ENCODE measurements at regions not wholly inside any gene's neighbourhood (a gene's known extent, or its start where the extent isn't known, plus 50 kb on each side); places are given as distances from the start of the nearest gene placed in this dataset.

DNA sequence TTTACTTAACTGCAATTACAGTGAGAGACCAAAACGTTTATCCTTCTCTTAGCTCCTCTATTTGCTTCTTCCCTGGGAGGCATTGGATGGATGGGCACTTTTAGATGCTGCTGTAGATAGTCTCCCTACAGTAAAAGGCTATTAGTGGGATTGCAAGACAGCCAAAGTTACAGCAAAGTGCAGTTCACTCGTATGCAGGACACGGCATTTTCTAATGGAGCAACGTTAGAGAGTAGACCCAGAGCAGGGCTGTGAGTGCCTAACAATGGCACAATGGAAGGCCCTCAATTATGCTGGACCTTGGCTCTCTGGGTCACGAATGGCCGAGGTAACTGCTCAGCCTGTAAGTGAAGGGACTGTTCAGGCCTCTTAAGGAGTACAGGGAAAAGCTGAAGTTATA is 605.8 kb upstream of the NOX3 start:
- no peak for DNase-seq (ENCODE audit: low read depth in 2 of 2)

DNA sequence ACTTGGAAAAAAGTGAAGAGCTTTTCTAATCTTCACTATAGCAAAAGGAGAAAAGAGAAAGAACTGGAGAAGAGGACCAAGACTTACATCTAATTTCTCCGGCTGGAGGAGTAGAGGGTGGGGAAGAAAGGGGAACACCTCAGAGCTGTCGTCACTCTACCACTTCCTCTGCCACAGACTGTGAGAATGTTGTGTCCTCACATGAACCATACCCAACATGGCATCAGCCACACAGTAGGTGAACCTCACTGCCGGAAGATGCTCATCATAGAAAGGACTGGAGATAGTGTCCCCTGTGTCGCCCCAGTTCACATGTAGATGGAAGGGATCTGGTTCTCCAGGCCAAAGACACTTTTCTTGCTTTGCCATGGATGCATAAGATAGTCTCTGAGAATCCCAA is 604.4 kb upstream of the NOX3 start:
- DNase-seq (ENCODE audit: low read depth in 2 of 2): no peak

DNA sequence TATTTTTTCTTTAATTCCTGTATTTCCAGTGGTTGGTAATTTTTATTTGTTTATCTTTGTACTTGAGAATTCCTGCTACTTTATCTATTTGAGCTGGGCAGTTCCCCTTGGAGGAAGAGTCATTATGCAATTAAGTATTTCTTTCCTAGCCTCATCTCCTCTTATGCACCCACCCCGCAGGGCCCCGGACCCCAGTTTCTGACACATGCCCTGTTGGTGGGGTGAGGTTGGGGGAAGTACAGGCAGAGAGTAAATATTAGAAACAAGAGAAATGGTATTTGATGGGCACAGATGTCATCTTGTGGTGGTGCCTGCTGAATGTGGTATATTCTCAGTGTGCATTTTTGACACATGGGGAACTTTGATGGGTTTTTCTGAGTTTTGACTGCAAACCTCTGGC is 602.7 kb upstream of the NOX3 start:
- DNase-seq (ENCODE audit: low read depth in 2 of 2): no peak

DNA sequence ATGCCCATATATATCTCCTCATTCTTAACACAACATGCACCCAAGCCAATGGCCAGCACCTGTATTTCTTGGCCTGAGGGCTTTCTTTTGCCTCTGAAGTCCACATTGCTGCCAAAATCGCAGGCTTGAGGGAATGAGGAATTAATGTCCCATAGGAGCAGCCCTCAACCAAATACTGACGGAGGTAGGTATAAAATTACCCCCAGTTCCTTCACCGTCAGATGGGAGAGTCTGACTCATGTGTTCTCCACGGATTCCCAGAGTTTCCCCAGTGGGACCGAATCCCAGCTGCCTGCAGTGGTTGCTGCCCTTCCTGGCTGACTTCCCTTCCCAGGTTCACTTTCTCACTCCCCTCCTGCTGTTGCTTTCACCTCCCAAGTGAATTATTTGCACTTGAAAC is 602.2 kb upstream of the NOX3 start:
- DNase-seq (ENCODE audit: low read depth in 2 of 2): no peak

DNA sequence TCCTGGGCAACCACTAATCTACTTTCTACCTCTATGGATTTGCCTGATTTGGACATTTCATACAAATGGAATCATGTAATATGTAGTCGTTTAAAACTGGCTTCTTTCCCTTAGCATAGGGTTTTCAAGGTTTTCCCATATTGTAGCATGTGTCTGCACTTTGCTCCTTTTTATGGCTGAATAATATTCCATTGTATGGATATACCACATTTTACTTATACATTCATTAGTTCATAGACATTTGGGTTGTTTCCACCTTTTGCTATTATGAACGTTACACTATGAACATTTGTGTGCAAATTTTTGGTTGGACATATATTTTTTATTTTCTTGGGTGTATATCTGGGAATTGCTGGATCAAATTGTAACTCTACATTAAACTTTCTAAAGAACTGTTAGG is 600.4 kb upstream of the NOX3 start:
- DNase-seq (ENCODE audit: low read depth in 2 of 2): no peak

DNA sequence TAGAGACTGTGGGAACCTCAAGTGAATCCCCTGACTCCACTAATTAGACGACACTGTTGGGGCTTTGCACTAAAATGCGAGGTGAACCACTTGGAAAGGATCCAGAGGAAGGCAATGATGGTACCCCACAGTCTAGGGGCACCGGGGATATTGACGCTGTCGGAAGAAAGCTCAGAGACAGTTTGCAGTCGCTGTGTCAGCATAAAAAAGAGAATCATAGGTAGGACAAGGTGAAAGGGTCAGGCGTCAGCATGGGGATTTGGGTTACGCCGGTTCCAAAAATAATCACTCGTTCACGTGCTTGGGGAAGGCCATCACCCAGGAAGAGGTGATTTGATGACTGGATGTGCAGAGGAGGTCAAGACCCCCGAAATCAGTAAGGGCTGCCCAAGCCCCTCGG is 598.0 kb upstream of the NOX3 start:
- no peak for DNase-seq (ENCODE audit: low read depth in 2 of 2)

DNA sequence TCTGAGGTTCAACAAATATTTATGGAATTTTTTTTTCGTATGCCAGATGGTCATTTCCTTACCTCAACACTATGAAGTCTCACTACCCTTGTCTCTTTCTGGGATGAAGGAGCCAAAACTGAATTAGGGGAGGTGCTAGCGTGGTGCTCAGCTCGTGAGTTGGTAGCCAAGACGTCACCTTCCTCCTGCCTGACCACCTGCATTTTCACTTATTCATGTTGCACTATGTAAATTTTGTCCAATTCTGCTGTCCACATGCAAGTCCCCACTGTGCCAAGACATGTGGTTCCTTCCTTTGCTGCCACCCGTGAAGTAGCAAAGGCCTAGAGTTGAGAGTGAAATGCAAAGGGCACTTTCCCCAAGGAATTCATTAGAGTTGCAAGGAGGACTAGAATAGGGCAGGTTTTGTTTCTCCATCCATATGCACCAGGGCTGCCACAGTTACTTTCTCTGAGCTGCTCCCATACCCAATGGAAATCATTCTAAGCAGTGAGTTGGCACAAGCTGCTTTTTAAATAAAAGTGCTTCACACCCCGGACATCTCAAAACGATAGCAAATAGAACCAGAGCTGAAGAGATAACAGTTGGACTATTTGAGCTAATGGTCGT is 591.3 kb upstream of the NOX3 start:
- DNase-seq (ENCODE audit: low read depth in 2 of 2): no peak

DNA sequence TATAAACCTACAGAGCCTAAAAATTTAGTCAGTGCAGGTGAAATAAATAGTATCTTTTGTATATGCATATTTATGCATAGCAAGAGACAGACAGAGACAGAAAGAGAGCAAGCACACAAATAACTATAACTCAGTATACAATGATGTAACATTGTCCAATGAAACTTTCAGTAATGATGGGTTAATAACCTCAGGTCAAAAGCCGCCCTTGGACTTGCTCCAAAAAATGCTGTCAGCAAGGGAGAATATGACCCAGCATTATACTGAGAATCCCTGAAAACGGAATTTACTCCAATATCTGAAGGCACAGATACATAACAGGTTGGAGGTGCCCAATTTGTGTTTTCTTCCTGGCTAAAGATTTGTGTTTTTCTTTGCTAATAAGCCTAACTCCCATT is 590.6 kb upstream of the NOX3 start:
- DNase-seq (ENCODE audit: low read depth in 2 of 2): no peak

DNA sequence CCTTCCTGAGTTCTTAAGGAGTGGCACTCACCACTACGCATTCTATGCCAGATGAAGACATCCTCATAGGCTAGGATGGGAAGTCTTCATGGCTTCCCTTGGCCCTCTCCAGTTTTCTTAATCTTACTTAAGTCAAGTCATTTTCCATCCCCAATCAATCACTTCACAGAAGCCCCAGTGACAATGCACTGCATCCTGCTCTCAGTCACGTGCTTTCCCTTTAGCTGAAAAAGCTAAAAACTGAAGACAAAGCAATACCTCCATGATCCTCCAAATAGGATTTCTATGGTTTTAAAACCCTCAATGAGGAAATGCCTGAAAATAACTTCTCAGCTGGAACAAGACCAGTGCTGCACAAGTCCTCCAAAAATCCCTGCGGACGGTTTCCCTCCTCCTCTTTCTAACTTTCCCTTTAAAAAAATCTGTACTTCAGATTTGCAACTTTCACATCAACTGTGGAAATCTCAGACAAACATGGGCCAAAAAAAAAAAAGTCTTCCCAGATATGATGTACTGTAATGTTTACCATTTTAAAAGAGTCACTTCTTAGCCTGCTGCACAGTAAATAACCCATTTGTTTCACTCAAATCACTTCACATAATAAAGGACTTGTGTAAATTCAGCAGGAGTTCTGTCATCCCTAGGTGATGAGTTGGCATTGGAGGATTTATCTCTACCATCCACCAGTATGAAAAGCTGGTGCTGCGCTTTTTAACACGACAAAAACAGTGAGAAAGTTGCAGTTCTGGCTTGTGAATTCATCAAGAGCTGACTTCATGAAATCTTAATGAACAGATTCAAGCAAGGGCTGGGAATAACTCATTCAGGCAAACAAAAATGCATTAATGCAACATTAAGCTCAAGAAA is 590.0 kb upstream of the NOX3 start:
- no peak for DNase-seq (ENCODE audit: low read depth in 2 of 2)

DNA sequence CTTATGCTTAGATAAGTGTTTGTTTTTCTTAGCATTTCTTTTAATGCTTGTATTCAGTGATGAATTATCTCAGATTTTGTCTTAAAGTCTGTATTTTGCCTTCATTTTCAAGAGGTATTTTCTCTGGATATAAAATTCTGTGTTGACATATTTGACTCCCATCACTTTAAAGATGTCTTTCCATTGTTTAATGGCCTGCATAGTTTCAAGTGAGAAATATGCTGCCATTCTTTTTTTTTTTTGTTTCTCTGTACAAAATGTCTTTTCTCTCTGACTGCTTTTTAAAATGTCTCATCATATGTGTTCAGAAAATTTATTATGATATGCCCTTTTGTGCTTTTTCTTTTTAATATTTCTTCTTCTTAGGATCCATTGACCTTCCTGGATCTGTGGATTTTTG is 578.0 kb upstream of the NOX3 start:
- no peak for DNase-seq (ENCODE audit: low read depth in 2 of 2)

DNA sequence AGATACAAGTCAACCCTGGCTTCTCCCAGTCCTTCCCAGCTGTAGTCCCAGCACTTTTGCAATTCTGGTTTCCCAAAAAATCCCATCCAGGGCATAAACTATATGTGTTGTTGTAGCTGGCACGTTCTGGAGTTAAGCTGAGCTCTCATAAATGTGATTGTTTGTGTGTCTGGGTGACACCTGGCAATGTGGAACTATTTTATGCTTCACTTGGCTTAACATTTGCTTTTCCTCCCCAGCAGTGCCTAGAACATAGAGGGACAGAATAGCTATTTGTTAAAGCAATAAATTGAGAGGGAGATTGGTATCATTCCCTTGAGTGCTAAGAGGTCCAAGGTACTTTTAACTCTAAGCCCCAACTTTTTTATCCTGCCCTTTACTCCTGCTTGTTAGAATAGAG is 575.9 kb upstream of the NOX3 start:
- no peak for DNase-seq (ENCODE audit: low read depth in 2 of 2)

DNA sequence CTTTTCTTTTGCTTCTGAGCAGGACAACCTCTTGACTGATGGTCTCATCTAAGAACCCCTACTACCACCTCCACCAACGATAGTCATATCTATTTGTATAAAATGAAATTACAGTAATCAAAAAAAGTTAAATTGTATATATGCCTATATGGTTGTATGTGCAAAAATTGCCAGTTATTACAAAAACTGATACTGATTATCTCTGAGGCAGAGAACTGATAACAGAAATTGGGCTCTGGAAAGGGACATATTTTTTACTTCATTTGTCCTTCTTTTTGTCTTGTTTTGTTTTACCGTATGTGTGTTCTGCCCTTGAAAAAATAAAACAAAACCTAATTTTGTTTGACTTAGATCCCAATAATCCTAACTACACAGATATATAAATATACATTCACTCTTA is 574.4 kb upstream of the NOX3 start:
- DNase-seq (ENCODE audit: low read depth in 2 of 2): no peak

DNA sequence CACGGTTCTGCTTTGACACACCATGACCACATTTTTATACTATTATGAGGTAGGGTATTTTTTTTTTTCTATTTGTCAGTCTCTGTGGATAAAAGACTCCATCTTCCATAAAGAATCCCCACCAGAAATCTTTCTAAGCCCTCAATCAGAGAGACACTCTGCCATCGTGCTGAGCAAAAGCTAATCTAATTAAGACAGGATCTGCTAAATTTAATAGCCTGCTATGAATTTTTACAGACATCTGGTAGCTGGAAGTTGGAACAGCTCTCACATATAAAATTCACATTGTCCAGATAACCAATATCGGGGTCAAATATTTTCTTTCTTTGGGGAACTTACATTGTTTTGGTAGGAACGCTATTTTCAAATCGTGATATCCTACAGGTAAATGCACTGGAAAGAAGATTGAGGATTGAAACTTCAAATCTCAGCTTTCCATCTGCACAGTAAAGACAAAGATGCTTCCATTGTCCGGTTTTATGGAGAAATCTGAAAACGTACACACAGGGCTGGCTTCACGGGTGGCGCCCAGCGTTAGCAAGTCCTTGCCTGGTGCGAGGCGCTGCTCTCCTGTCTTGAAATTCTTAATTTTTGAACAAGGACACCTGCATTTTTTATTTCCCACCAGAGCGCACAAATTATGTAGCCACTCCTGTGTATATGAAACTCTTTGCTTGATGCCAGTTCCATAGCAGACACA is 573.8 kb upstream of the NOX3 start:
- DNase-seq (ENCODE audit: low read depth in 2 of 2): no peak

DNA sequence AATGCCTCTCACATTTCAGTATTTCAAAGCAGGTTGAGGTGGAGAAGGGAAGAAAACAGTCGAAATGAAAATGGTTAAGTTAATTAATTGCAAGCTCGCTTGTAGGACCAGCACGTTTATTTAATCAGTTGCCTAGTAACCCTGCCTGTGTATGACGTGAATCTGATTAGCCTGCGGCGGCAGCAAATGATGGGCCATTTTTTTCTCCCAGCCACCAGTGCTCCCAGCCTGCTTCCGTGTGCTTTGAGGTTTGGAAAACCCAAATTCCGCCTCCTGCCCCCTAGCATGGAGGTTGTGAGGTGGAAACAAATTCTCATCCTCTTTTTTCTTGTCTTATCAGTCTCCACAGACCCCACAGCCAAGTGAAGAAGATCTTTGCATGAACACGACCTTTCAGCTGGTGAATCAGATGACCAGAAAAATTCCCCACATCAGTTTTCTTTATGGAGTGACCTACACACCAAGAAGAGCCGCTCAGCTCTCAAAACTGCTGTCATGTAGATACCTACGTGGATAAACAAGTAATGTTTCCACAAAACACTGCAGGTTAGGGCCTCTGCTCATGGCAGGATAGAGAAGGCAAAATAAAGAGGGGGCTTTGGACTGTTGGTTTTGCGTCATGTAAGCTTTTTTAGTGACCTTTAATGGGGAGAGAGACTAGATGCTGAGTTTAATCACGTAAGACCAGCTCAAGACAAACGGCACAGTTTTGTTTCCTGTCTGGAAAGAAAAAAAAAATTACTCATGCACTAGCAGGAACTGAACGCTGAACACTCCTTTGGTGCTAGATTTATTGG is 572.9 kb upstream of the NOX3 start:
- no peak for DNase-seq (ENCODE audit: low read depth in 2 of 2)

DNA sequence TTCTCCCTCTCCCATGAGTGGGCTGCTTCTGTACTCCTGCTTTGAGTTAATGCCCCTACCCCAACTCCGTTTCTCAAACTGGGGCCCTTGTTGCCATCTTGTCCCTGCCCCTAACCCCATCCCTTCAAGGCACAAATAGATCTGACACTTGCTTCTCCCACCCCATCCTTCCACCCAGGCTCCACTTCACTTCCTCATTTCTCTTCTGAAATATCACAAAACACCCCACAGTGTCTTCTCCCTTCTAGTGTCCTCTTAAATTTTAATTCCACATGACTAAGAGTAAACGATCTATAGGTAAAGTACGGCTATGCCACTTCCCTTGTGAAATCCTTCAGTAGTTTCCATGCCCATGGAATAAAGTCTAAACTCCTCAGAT is 571.6 kb upstream of the NOX3 start:
- no peak for DNase-seq (ENCODE audit: low read depth in 2 of 2)

DNA sequence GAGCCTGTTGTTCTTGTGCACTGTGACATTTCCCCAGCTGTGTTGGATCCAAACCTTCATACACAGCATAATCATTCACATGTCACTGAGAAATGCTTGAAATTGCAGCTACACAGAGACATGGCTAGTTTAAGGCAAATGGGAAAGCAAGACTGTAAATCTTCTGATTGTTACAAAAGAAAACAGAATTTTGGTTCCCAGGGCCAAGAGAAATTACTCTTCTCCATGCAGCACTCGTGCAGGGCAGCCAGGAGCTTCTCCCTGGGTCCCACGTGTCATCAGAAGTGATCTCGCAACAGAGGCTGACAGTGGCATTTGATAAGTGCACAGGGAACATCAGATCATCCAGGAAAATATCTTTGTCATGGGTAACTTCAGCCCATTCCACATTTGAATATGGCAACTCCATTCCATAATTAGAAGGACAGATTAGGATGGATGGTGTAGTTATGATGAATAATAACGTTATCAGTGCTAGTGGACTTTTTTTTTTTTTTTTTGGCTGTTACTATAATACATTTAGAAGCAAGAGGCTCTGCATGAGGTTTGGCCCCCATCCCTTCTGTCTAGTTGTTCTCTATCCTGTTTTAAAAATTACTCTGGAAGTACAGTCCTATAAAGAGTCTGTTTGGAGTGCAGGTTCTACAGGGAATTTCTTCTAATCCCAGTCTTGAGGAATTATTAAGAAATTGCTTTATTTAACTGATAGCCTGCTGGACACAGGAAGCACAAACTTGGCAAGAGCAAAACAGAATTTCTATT is 571.0 kb upstream of the NOX3 start:
- no peak for DNase-seq (ENCODE audit: low read depth in 2 of 2)

DNA sequence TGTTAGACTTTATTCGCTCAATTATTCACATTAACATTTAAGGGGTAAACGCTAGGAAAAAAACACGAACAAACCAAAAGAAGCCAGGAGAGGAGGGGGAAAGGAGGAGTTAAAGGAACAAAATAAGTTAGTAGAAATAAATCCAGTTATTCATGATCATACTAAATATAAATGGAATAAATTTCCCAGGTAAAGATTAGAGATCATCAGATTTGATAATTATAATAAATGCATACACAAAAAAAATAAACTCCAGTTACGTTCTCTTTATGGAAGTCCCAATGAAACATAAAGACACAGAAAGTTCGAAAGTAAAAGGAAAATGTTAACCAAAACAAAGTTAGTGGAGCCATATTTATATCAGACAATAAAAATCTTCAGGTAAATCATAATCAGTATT is 568.7 kb upstream of the NOX3 start:
- no peak for DNase-seq (ENCODE audit: low read depth in 2 of 2)

DNA sequence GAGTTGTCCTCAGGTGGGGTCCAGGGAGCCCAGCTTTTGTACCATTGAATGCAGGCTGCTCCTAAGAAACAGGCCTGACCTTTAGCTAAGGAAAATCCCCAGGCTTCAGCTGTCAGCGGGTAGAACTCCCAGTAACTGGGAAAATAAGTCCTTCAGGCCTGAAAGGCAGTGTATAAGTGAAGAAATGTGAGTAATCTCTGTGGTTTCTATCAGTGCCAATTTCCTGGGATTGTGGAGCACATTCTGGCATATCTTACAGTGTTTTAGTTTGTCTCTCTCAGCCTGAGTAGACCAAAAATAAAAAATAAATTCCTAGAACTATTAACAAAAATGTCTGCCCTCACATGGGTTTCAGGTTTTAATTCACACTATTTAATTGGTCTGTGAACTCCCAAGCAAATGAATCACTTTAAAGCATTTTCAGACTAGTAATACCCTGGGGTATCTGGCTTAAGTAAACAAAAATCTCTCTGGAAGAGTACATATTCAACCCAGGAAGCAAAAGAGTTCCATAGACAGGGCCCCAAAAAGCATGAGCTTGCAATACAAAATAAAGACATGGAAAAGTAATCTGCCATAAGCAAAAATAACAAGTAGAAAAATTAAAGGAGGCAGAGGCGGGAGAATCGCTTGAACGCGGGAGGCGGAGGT is 566.2 kb upstream of the NOX3 start:
- DNase-seq (ENCODE audit: low read depth in 2 of 2): no peak

DNA sequence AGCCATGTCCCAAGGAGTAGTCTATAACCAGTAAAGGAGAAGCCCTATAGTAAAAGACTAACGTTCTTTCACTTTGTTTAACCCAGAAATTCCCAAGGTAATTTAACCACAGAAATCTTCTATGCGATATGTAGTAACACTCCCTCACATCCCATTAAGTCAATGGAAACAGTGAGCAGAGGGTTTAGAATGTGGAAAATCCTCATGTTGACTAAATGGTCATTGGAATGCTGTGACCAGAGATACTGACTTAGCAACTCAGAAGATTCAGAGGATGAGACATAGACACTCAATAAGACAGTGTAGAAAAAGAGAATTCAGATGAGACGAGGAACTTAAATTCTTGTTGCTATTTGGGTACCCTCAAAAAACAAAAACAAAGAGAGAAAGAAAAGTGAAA is 562.2 kb upstream of the NOX3 start:
- no peak for DNase-seq (ENCODE audit: low read depth in 2 of 2)

DNA sequence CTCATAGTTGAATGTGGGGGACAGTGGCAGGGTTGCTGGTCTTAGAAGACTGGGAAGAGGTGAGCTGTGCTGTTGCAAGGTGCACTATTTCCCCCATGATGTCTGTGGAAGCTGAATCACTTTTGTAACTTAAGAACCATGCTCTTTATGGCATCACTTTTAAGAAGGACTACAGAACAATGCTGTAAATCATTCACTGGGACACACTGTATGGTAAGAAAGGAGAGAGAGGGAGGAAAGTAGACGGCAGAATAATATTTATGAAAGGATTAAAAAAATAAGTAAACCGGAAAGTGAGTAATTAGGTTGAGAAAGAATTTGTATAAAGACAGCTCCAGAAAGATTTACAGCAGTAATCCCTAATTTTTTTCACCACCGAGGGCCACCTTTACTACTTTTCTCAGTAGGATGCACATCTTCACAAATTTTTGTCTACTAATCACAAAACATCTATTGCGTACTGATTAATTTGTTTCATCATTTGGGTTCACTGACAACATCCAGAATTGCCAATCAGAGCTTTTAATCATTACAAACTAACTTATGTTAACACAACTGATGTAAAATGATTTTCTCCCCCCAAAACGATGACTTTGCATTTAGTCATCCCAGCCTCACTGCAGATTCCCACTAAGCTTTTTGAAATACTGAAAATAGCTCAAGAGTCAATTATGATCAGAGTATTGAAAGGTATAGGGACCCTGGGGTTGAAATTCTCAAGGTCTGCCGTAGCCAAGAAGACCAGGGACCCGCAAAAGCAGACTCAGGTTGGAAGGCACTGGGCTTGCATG is 560.7 kb upstream of the NOX3 start:
- no peak for DNase-seq (ENCODE audit: low read depth in 2 of 2)
